ENCODE measurements at regions not wholly inside any gene's neighbourhood (a gene's known extent, or its start where the extent isn't known, plus 50 kb on each side); places are given as distances from the start of the nearest gene placed in this dataset.

DNA sequence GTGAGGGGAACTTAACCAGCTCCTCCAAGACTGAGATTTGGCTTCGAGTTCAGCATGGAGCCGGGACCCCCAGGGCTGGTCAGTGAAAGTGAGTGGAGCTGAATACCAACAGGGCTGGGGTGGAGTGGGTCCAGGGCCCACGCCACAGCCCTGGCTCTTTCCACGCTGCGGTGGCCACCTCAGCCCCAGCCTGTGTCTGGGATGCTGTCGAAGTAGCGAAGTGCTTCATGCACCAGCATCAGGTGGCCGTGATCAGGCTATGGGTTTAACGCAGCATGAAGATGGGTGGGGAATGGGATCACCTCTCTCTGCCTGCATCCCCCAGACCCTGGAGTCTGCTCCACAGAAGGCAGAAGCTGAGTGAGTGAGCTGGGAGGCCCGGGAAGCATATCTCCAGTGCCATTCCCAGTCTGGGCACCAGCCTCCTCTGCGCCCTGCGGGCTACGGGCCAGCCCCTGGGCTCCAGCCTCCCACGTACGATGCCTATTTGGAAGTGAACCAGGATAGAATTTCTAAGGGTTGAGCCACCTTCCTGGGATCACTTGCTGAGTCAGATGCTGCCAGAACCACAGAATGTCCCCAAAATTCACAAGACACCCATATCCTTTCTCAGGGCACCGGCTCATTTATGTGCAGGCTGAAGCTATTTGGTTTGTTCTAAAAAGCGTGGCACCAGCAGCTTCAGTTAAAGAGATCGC is 131.1 kb upstream of the CHST15 start:
- DNase-seq = no peak

DNA sequence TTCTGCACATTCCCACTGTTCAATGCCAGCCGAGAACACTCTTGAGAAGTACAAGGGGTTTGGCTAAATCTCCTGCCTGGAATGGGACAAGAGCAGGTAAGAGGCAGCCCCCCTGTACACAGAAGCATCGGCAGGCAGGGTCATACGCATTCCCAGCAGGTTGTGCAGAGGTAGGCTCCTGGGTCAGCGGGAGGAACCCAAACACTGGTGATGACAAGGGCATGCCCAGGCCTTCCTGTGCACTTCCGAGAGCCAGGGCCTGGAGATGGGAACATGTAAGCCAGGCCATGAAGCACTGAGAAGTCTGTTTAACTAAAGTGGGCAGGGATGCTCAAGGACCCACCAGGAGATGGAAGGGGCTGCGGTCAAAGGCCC is 130.3 kb upstream of the CHST15 start:
- ChIA-PET POLR2A (no interaction called here), CTCF (interaction anchor here (2.6 kb wide), 1 partner anchor 227 kb away, joined by 7 read pairs; no protein-coding TSS in a partner anchor)
- intact Hi-C loops (cut with micrococcal nuclease) = no loop called here
- peaks cover 13% of the 10 kb centered on the region for H3K9me3 Mint-ChIP-seq
- H3K4me3 Mint-ChIP-seq = no peak overlapping the region
- no peak overlapping the region for H3K27ac Mint-ChIP-seq
- H3K36me3 Mint-ChIP-seq (ENCODE audit: low read depth) = no peaks in the 10 kb centered on the region
- peaks cover 5% of the 10 kb centered on the region for H3K27me3 Mint-ChIP-seq
- no peak for TF ChIP-seq CTCF (IDR thresholded peaks at IDR 0.05)
- H3K4me1 Mint-ChIP-seq (ENCODE audit: low read depth) = peaks cover 8% of the 10 kb centered on the region
- DNase-seq = no peak
- no peak for ATAC-seq

More for the DNA sequence above, 131.1 kb upstream of the CHST15 start:
- no peak overlapping the region for H3K4me3 Mint-ChIP-seq
- ChIA-PET POLR2A (no interaction called here), CTCF (interaction anchor here (1.2 to 2.6 kb wide), 2 partner anchors 21 to 228 kb away, joined by 3 to 7 read pairs; no protein-coding TSS in a partner anchor)
- H3K27me3 Mint-ChIP-seq = peaks cover 5% of the 10 kb centered on the region
- no peaks in the 10 kb centered on the region for H3K36me3 Mint-ChIP-seq (ENCODE audit: low read depth)
- H3K9me3 Mint-ChIP-seq = peaks cover 19% of the 10 kb centered on the region
- ATAC-seq = no peak
- peaks cover 8% of the 10 kb centered on the region for H3K4me1 Mint-ChIP-seq (ENCODE audit: low read depth)
- TF ChIP-seq CTCF (IDR thresholded peaks at IDR 0.05) = no peak
- H3K27ac Mint-ChIP-seq = no peak overlapping the region
- intact Hi-C loops (cut with micrococcal nuclease) = no loop called here

DNA sequence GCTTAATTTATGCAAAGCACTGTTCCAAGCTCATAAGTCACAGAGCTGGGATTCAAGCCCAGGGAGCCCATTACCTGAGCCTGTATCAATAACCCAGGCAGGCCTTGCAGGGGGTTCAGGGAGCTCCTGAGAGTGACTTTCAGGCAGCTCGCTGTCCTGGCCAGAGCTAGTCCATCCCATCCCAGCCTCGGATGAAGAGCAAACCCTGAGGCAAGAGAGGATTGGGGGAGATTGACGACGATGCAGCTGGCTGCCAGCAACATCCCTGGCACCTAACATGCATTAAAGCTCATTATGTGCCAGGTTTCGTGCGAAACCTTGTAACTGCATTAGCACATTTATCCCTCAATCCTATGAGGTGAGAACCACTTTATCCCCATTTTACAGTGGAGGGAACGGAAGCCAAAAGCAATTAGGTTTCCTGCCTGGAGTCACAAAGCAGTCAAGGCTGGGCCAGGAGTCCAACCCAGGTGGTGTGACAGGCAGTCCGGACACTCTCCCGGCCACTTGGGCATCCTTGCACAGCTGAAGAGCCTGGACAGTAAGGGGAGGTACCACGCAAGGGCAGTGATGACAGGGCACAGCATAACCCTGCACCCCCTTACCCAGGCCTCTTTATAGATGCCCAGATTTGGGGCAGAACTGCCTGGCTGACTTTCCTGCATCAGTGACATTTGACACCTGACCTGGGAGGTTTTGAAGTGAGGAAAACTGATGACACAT is 129.8 kb upstream of the CHST15 start:
- intact Hi-C loops (cut with micrococcal nuclease) = no loop called here
- no peak for TF ChIP-seq CTCF (IDR thresholded peaks at IDR 0.05)
- POLR2A ChIA-PET = interaction anchor here (1.4 kb wide), 1 partner anchor 9 kb away, joined by 3 read pairs; no protein-coding TSS in a partner anchor
- Mint-ChIP-seq H3K4me1 (ENCODE audit: low read depth) (peaks cover 8% of the 10 kb centered on the region), H3K9me3 (peaks cover 13% of the 10 kb centered on the region), H3K4me3 (no peak overlapping the region), H3K36me3 (ENCODE audit: low read depth) (no peaks in the 10 kb centered on the region), H3K27ac (no peak overlapping the region), H3K27me3 (peaks cover 5% of the 10 kb centered on the region)
- no peak for DNase-seq
- ATAC-seq = no peak
- CTCF ChIA-PET = interaction anchor here (1.4 kb wide), 1 partner anchor 166 kb away, joined by 5 read pairs; no protein-coding TSS in a partner anchor

- TF ChIP-seq CTCF (IDR thresholded peaks at IDR 0.05) = no peak
- Mint-ChIP-seq H3K4me1 (ENCODE audit: low read depth) (peaks cover 8% of the 10 kb centered on the region), H3K36me3 (ENCODE audit: low read depth) (no peaks in the 10 kb centered on the region), H3K27me3 (peaks cover 5% of the 10 kb centered on the region), H3K9me3 (peaks cover 8% of the 10 kb centered on the region), H3K27ac (no peak overlapping the region), H3K4me3 (no peak overlapping the region)
- no peak for ATAC-seq
- ChIA-PET POLR2A (interaction anchor here (1.4 kb wide), 1 partner anchor 10 kb away, joined by 3 read pairs; no protein-coding TSS in a partner anchor), CTCF (interaction anchor here (1.4 kb wide), 1 partner anchor 167 kb away, joined by 5 read pairs; no protein-coding TSS in a partner anchor)
- intact Hi-C loops (cut with micrococcal nuclease) = no loop called here
- DNase-seq = no peak
Observed at GRCh38 chr10:124222318-124222987, 129.1 kb upstream of the CHST15 start.

Measured in activated CD8-positive, alpha-beta T cell treated with anti-CD3 and anti-CD28 coated beads for 36 hours (primary cell).